Sigmoid colon (tissue), 4 donors: ENCODE measurements at regions not wholly inside any gene's neighbourhood (a gene's known extent, or its start where the extent isn't known, plus 50 kb on each side); places are given as distances from the start of the nearest gene placed in this dataset.

Source experiments
- POLR2A ChIP-seq, 2 donors: fragments of 450-650 bp; IDR thresholded peaks; one replicate each; pipeline ENCODE4 v1.6.1; 2016; ENCODE audit warnings: antibody characterized with exemption in 2 of 2, mild to moderate bottlenecking in 2 of 2, moderate library complexity in 2 of 2
- POLR2AphosphoS5 ChIP-seq, 4 donors: sonication (generic); formaldehyde crosslinking; IDR thresholded peaks; one replicate each; pipeline ENCODE4 v1.6.1; 2017; ENCODE audit warnings: antibody characterized with exemption in 4 of 4
- TF ChIP-seq, protein P1 (sequence below), 4 experiments: fragments of 450-650 bp in 3 of 4; fragments of 200-600 bp in 1 of 4; IDR thresholded peaks; one replicate each; pipeline ENCODE4 v1.5.1; 2016 to 2019; ENCODE audit warnings: antibody characterized with exemption in 4 of 4, mild to moderate bottlenecking in 3 of 4, moderate library complexity in 2 of 4

DNA sequence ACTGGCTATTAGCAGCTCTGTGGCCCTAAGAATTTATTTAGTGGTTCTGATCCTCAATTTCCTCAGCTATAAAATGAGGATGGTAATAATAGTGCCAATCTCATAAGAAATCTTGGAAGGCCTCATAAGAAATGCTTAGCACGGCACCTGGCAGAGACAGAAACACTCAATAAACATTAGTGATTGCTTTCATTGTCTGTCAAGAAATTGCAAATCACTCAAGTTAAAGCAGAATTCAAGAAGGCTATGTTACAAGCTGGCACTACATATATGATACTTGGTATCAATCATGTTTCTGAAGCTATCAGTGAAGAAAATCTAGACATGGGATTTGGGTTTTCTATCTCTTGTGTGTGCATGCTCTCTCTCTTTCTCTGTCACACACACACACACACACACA, 267.7 kb upstream of the KCNIP4 start:
- TF ChIP-seq, protein P1, sequence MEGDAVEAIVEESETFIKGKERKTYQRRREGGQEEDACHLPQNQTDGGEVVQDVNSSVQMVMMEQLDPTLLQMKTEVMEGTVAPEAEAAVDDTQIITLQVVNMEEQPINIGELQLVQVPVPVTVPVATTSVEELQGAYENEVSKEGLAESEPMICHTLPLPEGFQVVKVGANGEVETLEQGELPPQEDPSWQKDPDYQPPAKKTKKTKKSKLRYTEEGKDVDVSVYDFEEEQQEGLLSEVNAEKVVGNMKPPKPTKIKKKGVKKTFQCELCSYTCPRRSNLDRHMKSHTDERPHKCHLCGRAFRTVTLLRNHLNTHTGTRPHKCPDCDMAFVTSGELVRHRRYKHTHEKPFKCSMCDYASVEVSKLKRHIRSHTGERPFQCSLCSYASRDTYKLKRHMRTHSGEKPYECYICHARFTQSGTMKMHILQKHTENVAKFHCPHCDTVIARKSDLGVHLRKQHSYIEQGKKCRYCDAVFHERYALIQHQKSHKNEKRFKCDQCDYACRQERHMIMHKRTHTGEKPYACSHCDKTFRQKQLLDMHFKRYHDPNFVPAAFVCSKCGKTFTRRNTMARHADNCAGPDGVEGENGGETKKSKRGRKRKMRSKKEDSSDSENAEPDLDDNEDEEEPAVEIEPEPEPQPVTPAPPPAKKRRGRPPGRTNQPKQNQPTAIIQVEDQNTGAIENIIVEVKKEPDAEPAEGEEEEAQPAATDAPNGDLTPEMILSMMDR (IDR thresholded peaks at IDR 0.05) = no peak
- TF ChIP-seq POLR2A (IDR thresholded peaks at IDR 0.05) (no peak), POLR2AphosphoS5 (IDR thresholded peaks at IDR 0.05) (no peak)
